Non-pigmented ciliary epithelial cell (primary cell): ENCODE measurements at regions not wholly inside any gene's neighbourhood (a gene's known extent, or its start where the extent isn't known, plus 50 kb on each side); places are given as distances from the start of the nearest gene placed in this dataset.

Experiments used
- DNase-seq: peaks from one replicate; pipeline ENCODE4 v3.0.0-alpha.2; 2010; ENCODE audit warnings: low read depth

DNA sequence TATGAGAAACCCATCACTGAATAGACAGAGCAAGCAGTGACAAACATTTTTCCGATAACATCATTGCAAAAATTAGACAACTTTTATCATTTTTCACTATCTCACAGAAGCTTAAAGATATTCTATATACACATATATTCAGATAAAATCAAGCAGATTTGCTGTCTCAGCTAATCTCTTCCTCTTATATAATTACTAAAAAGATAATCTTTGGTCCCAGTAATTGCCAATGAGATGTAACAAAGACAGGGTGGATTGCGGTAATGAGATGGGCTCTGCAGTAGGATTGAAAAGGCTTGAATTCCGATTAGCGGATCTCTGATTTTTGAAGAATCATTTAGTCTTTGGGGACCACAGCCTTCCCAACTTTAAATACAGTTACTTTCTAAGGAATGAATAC, 63.5 kb downstream of the SYT4 start:
- DNase-seq: no peak

DNA sequence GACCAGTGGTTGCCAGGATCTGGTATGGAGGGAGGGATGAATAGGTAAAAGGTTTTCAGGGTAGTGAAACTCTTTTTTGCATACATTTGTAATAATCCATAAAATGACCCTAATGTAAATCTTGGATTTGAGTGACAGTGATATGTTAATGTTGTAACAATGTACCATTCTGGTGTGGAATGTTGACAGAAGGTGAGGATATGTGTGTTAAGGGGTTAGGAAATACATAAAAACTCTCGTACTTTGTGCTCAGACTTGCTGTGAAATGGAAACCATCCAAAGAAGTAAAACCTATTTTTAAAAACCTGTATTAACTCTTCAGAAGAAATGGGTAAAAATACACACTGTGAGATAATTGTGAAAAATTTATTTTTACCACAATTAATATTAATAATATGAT, 66.2 kb downstream of the SYT4 start:
- DNase-seq: no peak

- no peak for DNase-seq
Observed at GRCh38 chr18:43195421-43195820, 79.9 kb upstream of the RIT2 start.

- DNase-seq: no peak
Observed at GRCh38 chr18:43193336-43193735, 77.9 kb upstream of the RIT2 start.

DNA sequence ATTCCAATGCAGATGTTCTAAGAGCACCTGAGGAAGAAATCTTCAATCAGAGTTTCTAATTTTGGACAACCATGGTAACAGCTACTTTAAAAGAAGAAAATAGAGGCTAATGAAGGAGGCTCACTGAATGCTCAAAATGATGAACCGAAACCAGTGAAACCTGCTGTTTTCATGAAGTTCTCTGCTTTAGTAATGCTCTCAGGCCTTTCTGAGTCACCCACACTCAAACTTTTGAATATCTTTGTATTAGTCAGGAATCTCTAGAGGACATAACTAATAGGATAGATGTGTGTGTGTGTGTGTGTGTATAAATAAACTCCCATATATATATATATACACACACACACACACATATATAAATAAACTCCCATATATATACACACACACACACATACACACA, 76.9 kb upstream of the RIT2 start:
- peak; percentile 1 for DNase-seq

DNA sequence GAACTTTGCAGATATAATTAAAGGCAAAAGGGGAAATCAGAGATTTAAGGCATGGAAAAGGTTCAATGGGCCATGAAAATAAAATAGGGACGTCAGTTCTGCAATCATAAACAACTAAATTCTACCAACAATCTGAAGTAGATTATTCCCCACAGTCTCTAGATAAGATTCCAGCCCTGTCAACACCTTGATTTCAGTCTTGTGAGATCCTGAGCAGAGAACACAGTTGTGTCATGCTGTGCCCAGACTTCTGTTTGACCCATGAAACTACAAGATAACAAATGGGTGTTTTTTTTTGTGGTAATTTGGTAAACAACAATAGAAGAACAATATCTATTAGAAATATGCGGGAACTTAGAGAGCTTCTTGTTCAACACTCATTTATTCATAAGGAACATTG, 66.2 kb upstream of the RIT2 start:
- DNase-seq: no peak

DNA sequence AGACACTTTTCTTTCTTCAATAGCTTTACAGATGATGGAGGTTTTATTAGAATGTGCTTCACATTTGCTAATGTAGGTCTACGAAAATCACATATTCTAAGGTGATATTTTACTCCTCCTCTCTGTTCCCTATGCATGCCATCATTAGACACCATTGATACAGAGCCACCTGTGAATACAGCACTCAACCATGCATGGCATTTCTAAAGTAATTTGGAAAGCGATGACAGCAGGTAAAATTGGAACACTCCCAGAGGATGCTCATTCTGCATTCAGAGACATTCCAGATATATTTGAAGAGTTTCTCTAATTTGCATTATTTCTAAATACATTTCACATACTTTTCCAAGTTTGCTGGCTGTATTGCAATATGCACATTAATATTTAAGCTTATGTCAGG, 65.3 kb upstream of the RIT2 start:
- DNase-seq: no peak

- DNase-seq: no peak
Observed at GRCh38 chr18:43175257-43175656, 59.8 kb upstream of the RIT2 start.

DNA sequence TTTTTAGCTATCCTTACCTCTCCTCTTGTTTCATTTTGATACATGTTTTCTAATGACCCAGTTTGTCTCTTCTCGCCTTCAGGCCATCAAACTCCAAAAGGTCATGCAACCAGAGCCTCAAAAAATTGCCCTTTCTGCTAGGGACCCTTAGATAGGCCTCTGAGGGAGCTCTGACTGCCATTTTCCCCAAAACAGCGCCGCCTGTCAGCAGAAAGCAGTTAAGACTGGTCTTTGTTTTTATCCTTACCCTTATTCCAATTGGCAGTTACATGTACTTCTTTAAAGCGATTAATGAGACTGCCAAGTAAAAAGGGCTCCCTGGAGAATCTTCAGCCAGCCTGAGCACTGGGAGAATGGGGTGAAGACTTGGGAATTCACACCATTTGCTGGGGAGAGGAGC, 55.1 kb upstream of the RIT2 start:
- DNase-seq: no peak
